GM12801 (cell line): ENCODE measurements at regions not wholly inside any gene's neighbourhood (a gene's known extent, or its start where the extent isn't known, plus 50 kb on each side); places are given as distances from the start of the nearest gene placed in this dataset.

Source experiments
- CTCF ChIP-seq: IDR thresholded peaks from one replicate; pipeline ENCODE4 v1.5.1; 2011; ENCODE audit warnings: control low read depth; ENCODE audit not compliant: insufficient read length; ENCODE audit errors: extremely low read depth

GRCh38 chr2:204317640-204318039 lies 227.6 kb upstream of the PARD3B start:
- no peak for TF ChIP-seq CTCF

- TF ChIP-seq CTCF = no peak
Observed at GRCh38 chr2:204321027-204321800, 224.1 kb upstream of the PARD3B start.

GRCh38 chr2:204321910-204322751 lies 223.1 kb upstream of the PARD3B start:
- no peak for TF ChIP-seq CTCF

GRCh38 chr2:204325468-204325867 lies 219.8 kb upstream of the PARD3B start:
- peak; percentile 58 for TF ChIP-seq CTCF

- no peak for TF ChIP-seq CTCF
Observed at GRCh38 chr2:204328373-204328772, 216.9 kb upstream of the PARD3B start.

GRCh38 chr2:204329016-204329415 lies 216.3 kb upstream of the PARD3B start:
- no peak for TF ChIP-seq CTCF

GRCh38 chr2:204329532-204329931 lies 215.7 kb upstream of the PARD3B start:
- no peak for TF ChIP-seq CTCF
